ENCODE measurements at regions not wholly inside any gene's neighbourhood (a gene's known extent, or its start where the extent isn't known, plus 50 kb on each side); places are given as distances from the start of the nearest gene placed in this dataset.

GRCh38 chr6:163695414-163695864, 280.9 kb downstream of the QKI start:
- no TSS peak for BruUV-seq (replicated peaks)
- Histone ChIP-seq H2AFZ (ENCODE audit: low read depth, low read length, poor library complexity, severe bottlenecking) (no peak overlapping the region), H3K9ac (ENCODE audit: low read length) (no peak overlapping the region), H3K9me3 (ENCODE audit: control insufficient read depth in 1 of 2, insufficient read depth in 1 of 2, low read depth in 1 of 2, low read length in 2 of 2) (no peaks in the 10 kb centered on the region), H3K27me3 (ENCODE audit: insufficient read depth, low read length) (no peaks in the 10 kb centered on the region), H3K4me3 (replicated peaks in 1 of 2; ENCODE audit: low read depth in 1 of 2, low read length in 2 of 2) (no peak overlapping the region), H3K36me3 (ENCODE audit: control insufficient read depth in 1 of 2, insufficient read depth in 2 of 2, low read length in 2 of 2) (no peaks in the 10 kb centered on the region), H3K79me2 (ENCODE audit: insufficient read depth, low read length) (no peaks in the 10 kb centered on the region), H3K4me2 (ENCODE audit: low read length) (no peak overlapping the region), H3K27ac (ENCODE audit: low read depth, low read length) (no peak overlapping the region), H4K20me1 (ENCODE audit: insufficient read depth) (no peaks in the 10 kb centered on the region), H3K4me1 (ENCODE audit: control insufficient read depth in 1 of 2, insufficient read depth in 2 of 2, low read length in 2 of 2) (no peaks in the 10 kb centered on the region), H3K9me2 (ENCODE audit: insufficient read depth) (no peaks in the 10 kb centered on the region)
- ChIA-PET POLR2A (no interaction called here), RAD21 (ENCODE audit: low non-redundant PET in 1 of 2, low total read pairs in 2 of 2, uncharacterized antibody in 2 of 2, unreplicated experiment in 2 of 2) (interaction anchor here (0.5 to 0.6 kb wide), 2 partner anchors 298 to 554 kb away, joined by 3 to 4 read pairs; no protein-coding TSS in a partner anchor), CTCF (no interaction called here)
- ATAC-seq (no peak), DNase-seq (ENCODE audit: low read depth, low spot score) (no peak)
- no peak for TF ChIP-seq ELF1 (IDR thresholded peaks at IDR 0.05; ENCODE audit: borderline replicate concordance, low read depth)
- no peak for TF ChIP-seq SP1 (IDR thresholded peaks at IDR 0.05; ENCODE audit: low read depth)
- TF ChIP-seq, protein P1, sequence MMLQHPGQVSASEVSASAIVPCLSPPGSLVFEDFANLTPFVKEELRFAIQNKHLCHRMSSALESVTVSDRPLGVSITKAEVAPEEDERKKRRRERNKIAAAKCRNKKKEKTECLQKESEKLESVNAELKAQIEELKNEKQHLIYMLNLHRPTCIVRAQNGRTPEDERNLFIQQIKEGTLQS (IDR thresholded peaks at IDR 0.05): no peak
- no peak for TF ChIP-seq POLR2AphosphoS5 (IDR thresholded peaks at IDR 0.05; ENCODE audit: low read depth, low read length)
- no peak for TF ChIP-seq YY1 (IDR thresholded peaks at IDR 0.05; ENCODE audit: extremely low read depth, insufficient replicate concordance, low read depth, low read length)
- TF ChIP-seq POLR2A (IDR thresholded peaks at IDR 0.05; ENCODE audit: borderline replicate concordance, extremely low read depth, insufficient read depth, insufficient read length): no peak
- TF ChIP-seq CEBPB (IDR thresholded peaks at IDR 0.05; ENCODE audit: low read depth): no peak
- TF ChIP-seq EZH2phosphoT487 (IDR thresholded peaks at IDR 0.05; ENCODE audit: borderline replicate concordance): no peak
- no peak for TF ChIP-seq EZH2 (IDR thresholded peaks at IDR 0.05)
- TF ChIP-seq CTCF (IDR thresholded peaks at IDR 0.05 in 2 of 3, conservative IDR thresholded peaks at IDR 0.05 in 1 of 3; ENCODE audit: borderline replicate concordance in 1 of 3, insufficient read depth in 1 of 3, low read depth in 2 of 3, low read length in 2 of 3): no peak
- TF ChIP-seq RAD21 (IDR thresholded peaks at IDR 0.05; ENCODE audit: low read depth): no peak
- no peak for TF ChIP-seq TCF7L2 (IDR thresholded peaks at IDR 0.05; ENCODE audit: borderline replicate concordance, extremely low read depth, insufficient read depth, insufficient read length)
- no peak for TF ChIP-seq JUND (IDR thresholded peaks at IDR 0.05)
- no peak for TF ChIP-seq ZNF274 (IDR thresholded peaks at IDR 0.05; ENCODE audit: low read depth, low read length)
- TF ChIP-seq SRF (IDR thresholded peaks at IDR 0.05; ENCODE audit: low read depth): no peak
- TF ChIP-seq CBX3 (IDR thresholded peaks at IDR 0.05; ENCODE audit: low read depth): no peak
- TF ChIP-seq MAX (IDR thresholded peaks at IDR 0.05): no peak
- TF ChIP-seq FOSL1 (IDR thresholded peaks at IDR 0.05; ENCODE audit: low read depth): no peak
- no peak for TF ChIP-seq REST (IDR thresholded peaks at IDR 0.05; ENCODE audit: low read depth)
- TF ChIP-seq EGR1 (IDR thresholded peaks at IDR 0.05; ENCODE audit: low read depth): no peak
- intact Hi-C loops (cut with micrococcal nuclease): no loop called here
